GM19397 (cell line): ENCODE measurements at regions not wholly inside any gene's neighbourhood (a gene's known extent, or its start where the extent isn't known, plus 50 kb on each side); places are given as distances from the start of the nearest gene placed in this dataset.
"Not testable (repeated sequence)": the region's sequence is repeated elsewhere in the genome, so short reads cannot be mapped to it uniquely, and the experiment has no call there.

Source experiments
- ATAC-seq: cut with Tn5 transposase; IDR thresholded peaks from one replicate; pipeline ENCODE4 v1.9.1; 2021; ENCODE audit warnings: mild to moderate bottlenecking, moderate library complexity; ENCODE audit not compliant: unreplicated experiment

DNA sequence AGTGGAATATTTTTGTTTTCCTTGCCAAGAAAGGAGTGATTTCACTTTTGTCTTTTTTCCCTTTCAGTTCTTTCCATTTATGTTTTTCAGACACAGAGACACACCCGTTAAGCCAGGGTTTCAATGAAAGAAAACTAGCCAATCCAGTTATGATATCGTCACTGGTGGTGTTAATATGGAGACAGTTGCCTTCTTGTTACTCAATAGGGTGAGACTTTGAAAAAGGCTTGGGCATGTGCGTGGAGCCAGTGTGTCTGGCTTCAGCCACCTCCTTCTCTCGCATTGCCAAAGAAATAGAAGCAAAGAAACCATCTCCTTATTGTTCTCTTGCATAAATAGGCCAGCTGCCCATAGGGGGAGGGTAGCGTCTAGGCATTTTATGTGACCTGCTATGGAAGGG is 84.1 kb upstream of the DLX6 start:
- no peak for ATAC-seq

DNA sequence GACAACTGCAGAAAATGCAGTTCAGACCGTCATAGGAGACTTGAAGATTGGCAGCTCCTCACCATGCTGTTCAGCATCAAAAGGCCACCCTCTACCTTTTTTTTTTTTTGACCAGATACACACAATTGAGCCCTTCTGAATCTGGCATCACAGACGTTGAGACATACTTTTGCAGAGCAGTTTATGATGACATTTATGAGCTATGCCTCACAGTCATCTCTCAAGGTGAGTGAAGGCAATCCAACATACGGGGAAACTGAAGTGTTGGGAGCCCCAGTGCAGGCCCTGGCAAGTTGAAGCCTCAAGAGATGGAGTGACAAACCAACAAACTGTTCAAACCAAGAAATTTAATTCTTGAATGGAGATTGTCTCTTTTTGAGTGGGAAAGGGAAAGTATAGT is 83.6 kb upstream of the DLX6 start:
- ATAC-seq = no peak

DNA sequence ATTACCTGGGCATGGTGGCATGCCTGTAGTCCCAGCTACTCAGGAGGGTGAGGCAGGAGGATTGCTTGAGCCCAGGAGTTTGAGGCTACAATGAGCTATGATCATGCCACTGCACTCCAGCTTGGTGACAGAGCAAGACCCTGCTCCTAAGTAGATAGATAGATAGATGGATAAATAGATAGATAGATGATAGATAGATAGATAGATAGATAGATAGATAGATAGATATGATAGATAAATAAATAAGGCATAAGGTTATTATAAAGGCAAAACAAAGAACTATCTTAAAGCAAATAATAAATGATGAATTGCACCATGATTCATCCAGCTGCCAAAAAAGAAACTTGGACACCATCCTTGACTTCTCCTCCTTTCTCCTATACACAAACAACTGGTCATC is 82.0 kb upstream of the DLX6 start:
- not testable (repeated sequence) for ATAC-seq

DNA sequence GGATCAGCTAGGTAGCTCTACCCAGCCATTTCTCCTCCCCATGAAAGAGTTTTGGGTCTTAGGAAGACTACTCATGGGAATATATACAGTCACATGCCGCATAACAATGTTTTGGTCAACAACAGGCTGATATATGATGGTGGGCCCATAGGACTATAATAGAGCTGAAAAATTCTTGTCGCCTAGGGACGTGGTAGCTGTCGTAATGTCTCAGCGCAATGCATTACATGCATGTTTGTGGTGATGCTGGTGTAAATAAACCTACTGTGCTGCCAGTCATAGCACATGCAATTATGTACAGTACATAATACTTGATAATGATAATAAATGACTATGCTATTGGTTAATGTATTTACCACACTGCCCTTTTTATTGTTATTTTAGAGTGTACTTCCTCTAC is 78.2 kb upstream of the DLX6 start:
- no peak for ATAC-seq

DNA sequence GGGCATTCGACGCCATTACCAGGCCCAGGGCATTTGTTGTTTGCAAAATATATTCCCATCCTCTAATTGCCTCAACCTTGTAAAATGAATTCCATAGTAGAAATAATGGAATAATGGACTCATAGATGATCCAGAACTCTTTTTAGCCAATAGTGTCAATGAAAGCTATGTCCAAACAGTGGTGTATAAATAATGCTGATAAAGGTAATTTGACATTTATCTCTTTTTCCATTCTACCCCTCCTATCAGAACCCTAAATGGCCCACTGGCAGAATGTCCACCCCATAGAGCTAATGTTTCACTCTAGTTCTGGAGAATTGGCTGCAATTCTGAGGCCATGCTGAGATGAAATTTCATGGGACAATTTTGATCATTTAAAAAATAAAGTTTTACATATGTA is 76.4 kb upstream of the DLX6 start:
- ATAC-seq = no peak

DNA sequence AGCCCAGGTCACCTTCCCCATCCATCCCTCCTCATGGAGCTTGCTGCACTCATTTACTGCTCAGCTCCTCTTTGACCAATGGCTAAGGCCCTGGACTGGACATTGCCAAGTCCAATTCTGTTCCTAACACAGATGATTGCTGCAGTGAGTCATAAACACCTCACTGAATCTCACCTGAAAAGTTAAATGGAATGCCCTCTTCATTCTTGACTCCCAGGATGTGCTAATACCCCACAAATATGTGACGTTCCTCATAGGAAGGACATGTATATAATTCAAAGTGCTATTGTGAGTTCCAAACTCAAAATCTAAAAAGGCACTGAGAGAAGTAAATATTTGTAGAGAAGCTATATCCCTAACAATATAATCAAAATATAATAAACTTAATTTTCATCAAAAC is 73.5 kb upstream of the DLX6 start:
- no peak for ATAC-seq

DNA sequence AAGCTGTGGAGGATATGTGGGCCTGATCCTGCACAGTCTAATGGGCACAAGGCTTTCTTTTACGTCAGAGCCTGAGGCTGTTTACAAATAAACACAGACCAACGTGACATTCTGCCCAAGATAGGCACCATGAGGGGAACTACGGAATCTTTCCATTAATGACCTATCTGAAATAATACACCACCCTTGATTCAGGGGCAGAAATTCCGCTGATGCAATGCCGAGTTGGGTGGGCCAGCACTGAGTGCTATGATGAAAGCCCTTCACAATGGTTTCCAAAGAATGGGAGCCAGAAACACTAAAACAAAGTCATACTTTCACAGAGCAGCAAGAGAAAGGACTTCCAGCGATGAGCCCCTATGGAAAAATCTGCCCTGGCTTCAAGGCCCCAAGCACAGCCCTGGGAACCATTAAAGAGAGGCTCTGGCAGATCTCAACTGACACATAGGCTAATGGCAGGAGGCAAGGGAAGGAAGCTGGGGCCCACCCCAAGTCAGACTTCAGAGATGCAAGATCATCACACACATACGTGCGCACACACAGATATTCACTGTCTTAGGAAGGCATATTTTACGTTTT is 72.2 kb upstream of the DLX6 start:
- ATAC-seq = no peak

DNA sequence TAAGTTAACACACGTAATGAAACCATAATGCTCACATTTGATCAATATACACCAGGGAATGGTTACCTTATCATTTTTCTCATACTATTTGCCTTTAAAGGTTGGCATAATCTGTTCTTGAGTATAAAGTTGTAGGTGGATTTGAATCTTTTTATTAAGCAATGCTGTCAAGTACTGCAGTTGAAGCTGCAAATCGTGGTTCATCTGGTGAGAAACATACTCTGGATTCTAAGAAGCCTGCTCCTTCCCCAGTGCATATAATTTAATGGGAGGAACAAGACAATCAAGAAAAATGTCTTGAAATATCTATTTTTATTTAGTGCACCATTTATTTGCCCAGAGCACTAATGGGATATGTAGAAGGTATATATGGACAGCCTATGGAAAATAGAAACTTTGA is 68.7 kb upstream of the DLX6 start:
- ATAC-seq = no peak

DNA sequence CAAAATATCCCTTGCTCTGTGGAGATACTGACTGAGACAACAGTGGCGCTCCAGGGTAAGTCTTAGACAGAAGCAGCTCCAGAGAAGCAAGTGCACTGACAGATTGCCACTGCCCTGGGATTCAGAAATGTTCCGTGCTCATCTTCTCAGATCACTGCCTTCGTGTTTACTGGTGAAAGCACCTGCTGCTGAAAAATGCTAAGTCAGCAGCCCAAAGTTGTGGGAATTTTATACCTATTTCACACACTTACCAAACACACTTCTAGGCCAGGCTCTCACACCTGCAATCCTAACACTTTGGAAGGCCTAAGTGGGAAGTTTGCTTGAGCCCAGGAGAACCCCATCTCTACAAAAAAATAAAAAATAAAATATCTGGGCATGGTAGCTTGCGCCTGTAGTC is 63.2 kb upstream of the DLX6 start:
- ATAC-seq = no peak

DNA sequence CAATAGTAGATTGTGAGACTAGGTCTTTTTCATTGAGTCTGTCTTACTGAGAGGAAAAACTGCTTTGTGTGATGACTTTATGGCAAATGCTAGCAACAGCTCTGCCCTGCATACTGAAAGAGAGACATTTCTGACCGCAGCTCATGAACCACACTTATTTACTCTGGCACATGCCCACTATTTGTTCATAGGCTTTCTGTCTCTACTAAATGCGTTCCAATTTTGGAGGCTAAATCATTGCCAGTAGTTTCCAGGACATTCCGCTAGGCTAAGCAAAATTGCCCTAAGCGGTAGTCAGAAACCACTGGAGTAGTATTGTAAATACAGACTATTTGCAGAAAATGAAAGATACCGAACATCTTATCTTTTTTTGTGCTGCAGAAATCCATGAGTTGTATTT is 55.6 kb upstream of the DLX6 start:
- ATAC-seq = no peak

DNA sequence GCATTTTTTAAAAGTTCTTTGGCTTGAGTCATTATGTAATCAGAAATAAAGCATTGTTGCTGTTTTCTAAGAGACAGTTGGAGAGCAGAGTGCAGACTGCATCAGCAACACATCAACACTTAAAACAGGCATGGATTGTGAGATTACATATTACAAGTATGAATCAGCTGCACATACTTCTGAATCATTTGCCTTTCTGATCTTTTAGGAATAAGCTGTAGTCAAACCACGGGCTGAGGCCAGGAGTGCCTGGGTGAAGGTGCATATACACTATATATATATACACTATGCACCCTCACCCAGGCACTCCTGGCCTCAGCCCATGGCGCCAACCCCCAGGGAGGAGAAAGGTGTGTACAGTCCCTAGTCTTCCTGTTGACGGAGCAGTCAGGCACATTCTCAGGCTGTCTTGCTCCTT is 52.4 kb upstream of the DLX6 start:
- no peak for ATAC-seq

DNA sequence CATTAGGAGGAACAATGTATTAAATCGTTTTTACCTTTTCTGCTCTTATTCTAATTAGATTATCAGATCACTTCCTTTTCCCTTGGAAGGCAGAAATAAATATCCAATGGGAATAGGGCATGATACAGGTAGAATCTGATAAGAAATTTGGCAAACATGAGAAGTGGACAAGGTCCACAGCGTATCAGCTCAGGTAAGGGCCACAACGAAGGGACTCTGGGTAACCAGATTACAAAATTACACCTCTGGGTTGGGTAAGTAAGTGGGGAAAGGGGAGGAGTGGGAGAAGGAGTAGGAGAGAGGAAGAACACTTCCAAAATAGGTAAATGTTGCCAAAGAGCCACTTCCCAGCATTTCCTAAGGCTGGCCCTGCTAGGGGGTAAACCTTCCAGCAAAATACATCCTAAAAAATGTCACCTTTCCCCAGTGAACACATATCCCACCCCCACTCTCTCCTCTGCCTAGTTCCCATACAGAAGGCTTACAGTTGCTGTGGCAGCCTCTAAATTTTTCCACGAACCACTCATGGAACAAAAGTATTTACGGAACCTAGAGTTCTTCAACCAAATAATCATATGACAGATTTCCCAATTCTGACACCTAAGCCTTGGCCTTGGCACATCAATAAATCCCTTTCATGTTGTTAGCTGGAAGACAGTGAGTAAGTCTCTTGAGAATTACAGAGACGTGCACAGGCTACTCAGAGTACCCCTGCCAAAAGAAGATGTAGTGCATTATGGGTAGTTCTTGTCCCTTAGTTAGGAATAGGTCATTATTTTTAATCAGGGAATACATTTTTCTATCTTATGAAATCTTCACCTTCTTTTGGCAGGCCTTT is 51.5 kb upstream of the DLX6 start:
- ATAC-seq = no peak
